ENCODE measurements at regions not wholly inside any gene's neighbourhood (a gene's known extent, or its start where the extent isn't known, plus 50 kb on each side); places are given as distances from the start of the nearest gene placed in this dataset.

GRCh38 chr11:44507896-44508445 lies 57.5 kb upstream of the CD82 start:
- TF ChIP-seq CTCF (IDR thresholded peaks at IDR 0.05) (no peak), POLR2AphosphoS5 (IDR thresholded peaks at IDR 0.05; ENCODE audit: low read depth, low read length) (no peak)

Measured in Panc1 (cell line).